ENCODE measurements at regions not wholly inside any gene's neighbourhood (a gene's known extent, or its start where the extent isn't known, plus 50 kb on each side); places are given as distances from the start of the nearest gene placed in this dataset.
"Not testable (repeated sequence)": the region's sequence is repeated elsewhere in the genome, so short reads cannot be mapped to it uniquely, and the experiment has no call there.

GRCh38 chr1:182170891-182171461, 109.5 kb upstream of the ZNF648 start:
- DNase-seq (ENCODE audit: low read depth) = peak; percentile 69
- Histone ChIP-seq H3K9me3 (ENCODE audit: control insufficient read depth, low read length) (no peaks in the 10 kb centered on the region), H3K36me3 (ENCODE audit: control insufficient read depth, insufficient read depth, low read length, severe bottlenecking) (no peaks in the 10 kb centered on the region), H3K27me3 (replicated peaks; ENCODE audit: control insufficient read depth, insufficient read depth, low read length) (no peaks in the 10 kb centered on the region), H3K4me1 (ENCODE audit: control insufficient read depth, insufficient read depth, low read length) (peaks cover 28% of the 10 kb centered on the region), H3K4me3 (ENCODE audit: low read length) (no peak overlapping the region), H3K9ac (ENCODE audit: low read length) (no peak overlapping the region)

- Histone ChIP-seq H3K4me3 (ENCODE audit: low read length) (no peak overlapping the region), H3K4me1 (ENCODE audit: control insufficient read depth, insufficient read depth, low read length) (peaks cover 28% of the 10 kb centered on the region), H3K27me3 (replicated peaks; ENCODE audit: control insufficient read depth, insufficient read depth, low read length) (no peaks in the 10 kb centered on the region), H3K9ac (ENCODE audit: low read length) (no peak overlapping the region), H3K36me3 (ENCODE audit: control insufficient read depth, insufficient read depth, low read length, severe bottlenecking) (no peaks in the 10 kb centered on the region), H3K9me3 (ENCODE audit: control insufficient read depth, low read length) (no peaks in the 10 kb centered on the region)
- no peak for DNase-seq (ENCODE audit: low read depth)
Measured at GRCh38 chr1:182169203-182169602, 107.7 kb upstream of the ZNF648 start.

GRCh38 chr1:182166750-182167149, 105.2 kb upstream of the ZNF648 start:
- Histone ChIP-seq H3K9me3 (ENCODE audit: control insufficient read depth, low read length) (no peaks in the 10 kb centered on the region), H3K36me3 (ENCODE audit: control insufficient read depth, insufficient read depth, low read length, severe bottlenecking) (no peaks in the 10 kb centered on the region), H3K27me3 (replicated peaks; ENCODE audit: control insufficient read depth, insufficient read depth, low read length) (no peaks in the 10 kb centered on the region), H3K4me1 (ENCODE audit: control insufficient read depth, insufficient read depth, low read length) (peaks cover 28% of the 10 kb centered on the region), H3K9ac (ENCODE audit: low read length) (no peak overlapping the region), H3K4me3 (ENCODE audit: low read length) (no peak overlapping the region)
- DNase-seq (ENCODE audit: low read depth) = peak; percentile 47

GRCh38 chr1:182166321-182166720, 104.8 kb upstream of the ZNF648 start:
- peaks cover 28% of the 10 kb centered on the region for H3K4me1 ChIP-seq (ENCODE audit: control insufficient read depth, insufficient read depth, low read length)
- H3K9me3 ChIP-seq (ENCODE audit: control insufficient read depth, low read length) = no peaks in the 10 kb centered on the region
- no peak overlapping the region for H3K9ac ChIP-seq (ENCODE audit: low read length)
- H3K4me3 ChIP-seq (ENCODE audit: low read length) = no peak overlapping the region
- H3K36me3 ChIP-seq (ENCODE audit: control insufficient read depth, insufficient read depth, low read length, severe bottlenecking) = no peaks in the 10 kb centered on the region
- DNase-seq (ENCODE audit: low read depth) = no peak
- H3K27me3 ChIP-seq (replicated peaks; ENCODE audit: control insufficient read depth, insufficient read depth, low read length) = no peaks in the 10 kb centered on the region

GRCh38 chr1:182164273-182164672, 102.8 kb upstream of the ZNF648 start:
- Histone ChIP-seq H3K4me1 (ENCODE audit: control insufficient read depth, insufficient read depth, low read length) (peaks cover 24% of the 10 kb centered on the region), H3K4me3 (ENCODE audit: low read length) (no peak overlapping the region), H3K9me3 (ENCODE audit: control insufficient read depth, low read length) (peaks cover 8% of the 10 kb centered on the region), H3K36me3 (ENCODE audit: control insufficient read depth, insufficient read depth, low read length, severe bottlenecking) (no peaks in the 10 kb centered on the region), H3K27me3 (replicated peaks; ENCODE audit: control insufficient read depth, insufficient read depth, low read length) (no peaks in the 10 kb centered on the region), H3K9ac (ENCODE audit: low read length) (no peak overlapping the region)
- no peak for DNase-seq (ENCODE audit: low read depth)

- Histone ChIP-seq H3K36me3 (ENCODE audit: control insufficient read depth, insufficient read depth, low read length, severe bottlenecking) (no peaks in the 10 kb centered on the region), H3K4me1 (ENCODE audit: control insufficient read depth, insufficient read depth, low read length) (peaks cover 19% of the 10 kb centered on the region)
- peak; percentile 34 for DNase-seq (ENCODE audit: low read depth)
Measured at GRCh38 chr1:182163821-182164223, 102.3 kb upstream of the ZNF648 start.

GRCh38 chr1:182159443-182159842, 97.9 kb upstream of the ZNF648 start:
- no peak overlapping the region for H3K4me3 ChIP-seq (ENCODE audit: low read length)
- H3K9ac ChIP-seq (ENCODE audit: low read length) = no peak overlapping the region
- H3K36me3 ChIP-seq (ENCODE audit: control insufficient read depth, insufficient read depth, low read length, severe bottlenecking) = no peaks in the 10 kb centered on the region
- H3K4me1 ChIP-seq (ENCODE audit: control insufficient read depth, insufficient read depth, low read length) = peaks cover 13% of the 10 kb centered on the region
- DNase-seq (ENCODE audit: low read depth) = no peak
- no peaks in the 10 kb centered on the region for H3K27me3 ChIP-seq (replicated peaks; ENCODE audit: control insufficient read depth, insufficient read depth, low read length)
- H3K9me3 ChIP-seq (ENCODE audit: control insufficient read depth, low read length) = peaks cover 16% of the 10 kb centered on the region

More at GRCh38 chr1:182163821-182164223, 102.3 kb upstream of the ZNF648 start:
- Histone ChIP-seq H3K9ac (ENCODE audit: low read length) (no peak overlapping the region), H3K4me3 (ENCODE audit: low read length) (no peak overlapping the region), H3K27me3 (replicated peaks; ENCODE audit: control insufficient read depth, insufficient read depth, low read length) (no peaks in the 10 kb centered on the region), H3K9me3 (ENCODE audit: control insufficient read depth, low read length) (peaks cover 12% of the 10 kb centered on the region)

- Histone ChIP-seq H3K9ac (ENCODE audit: low read length) (no peak overlapping the region), H3K27me3 (replicated peaks; ENCODE audit: control insufficient read depth, insufficient read depth, low read length) (no peaks in the 10 kb centered on the region), H3K9me3 (ENCODE audit: control insufficient read depth, low read length) (peaks cover 16% of the 10 kb centered on the region), H3K4me3 (ENCODE audit: low read length) (no peak overlapping the region), H3K36me3 (ENCODE audit: control insufficient read depth, insufficient read depth, low read length, severe bottlenecking) (no peaks in the 10 kb centered on the region), H3K4me1 (ENCODE audit: control insufficient read depth, insufficient read depth, low read length) (no peaks in the 10 kb centered on the region)
- DNase-seq (ENCODE audit: low read depth) = no peak
Measured at GRCh38 chr1:182157187-182157586, 95.7 kb upstream of the ZNF648 start.

GRCh38 chr1:182154425-182154824, 92.9 kb upstream of the ZNF648 start:
- H3K27me3 ChIP-seq (replicated peaks; ENCODE audit: control insufficient read depth, insufficient read depth, low read length); H3K4me1 ChIP-seq (ENCODE audit: control insufficient read depth, insufficient read depth, low read length); H3K9me3 ChIP-seq (ENCODE audit: control insufficient read depth, low read length); H3K4me3 ChIP-seq (ENCODE audit: low read length); DNase-seq (ENCODE audit: low read depth); H3K9ac ChIP-seq (ENCODE audit: low read length); H3K36me3 ChIP-seq (ENCODE audit: control insufficient read depth, insufficient read depth, low read length, severe bottlenecking): not testable (repeated sequence)

GRCh38 chr1:182149411-182149965, 88.0 kb upstream of the ZNF648 start:
- H3K9ac ChIP-seq (ENCODE audit: low read length) = no peak overlapping the region
- H3K4me1 ChIP-seq (ENCODE audit: control insufficient read depth, insufficient read depth, low read length) = peaks cover 31% of the 10 kb centered on the region
- no peaks in the 10 kb centered on the region for H3K9me3 ChIP-seq (ENCODE audit: control insufficient read depth, low read length)
- DNase-seq (ENCODE audit: low read depth) = peak; percentile 79
- no peaks in the 10 kb centered on the region for H3K27me3 ChIP-seq (replicated peaks; ENCODE audit: control insufficient read depth, insufficient read depth, low read length)
- no peak overlapping the region for H3K4me3 ChIP-seq (ENCODE audit: low read length)
- H3K36me3 ChIP-seq (ENCODE audit: control insufficient read depth, insufficient read depth, low read length, severe bottlenecking) = no peaks in the 10 kb centered on the region

GRCh38 chr1:182147951-182148350, 86.4 kb upstream of the ZNF648 start:
- H3K27me3 ChIP-seq (replicated peaks; ENCODE audit: control insufficient read depth, insufficient read depth, low read length) = no peaks in the 10 kb centered on the region
- H3K9me3 ChIP-seq (ENCODE audit: control insufficient read depth, low read length) = no peaks in the 10 kb centered on the region
- no peak overlapping the region for H3K4me3 ChIP-seq (ENCODE audit: low read length)
- DNase-seq (ENCODE audit: low read depth) = no peak
- no peak overlapping the region for H3K9ac ChIP-seq (ENCODE audit: low read length)
- H3K4me1 ChIP-seq (ENCODE audit: control insufficient read depth, insufficient read depth, low read length) = peaks cover 46% of the 10 kb centered on the region
- no peaks in the 10 kb centered on the region for H3K36me3 ChIP-seq (ENCODE audit: control insufficient read depth, insufficient read depth, low read length, severe bottlenecking)

Measured in adipocyte (in vitro differentiated cells).